ENCODE measurements at regions not wholly inside any gene's neighbourhood (a gene's known extent, or its start where the extent isn't known, plus 50 kb on each side); places are given as distances from the start of the nearest gene placed in this dataset.

DNA sequence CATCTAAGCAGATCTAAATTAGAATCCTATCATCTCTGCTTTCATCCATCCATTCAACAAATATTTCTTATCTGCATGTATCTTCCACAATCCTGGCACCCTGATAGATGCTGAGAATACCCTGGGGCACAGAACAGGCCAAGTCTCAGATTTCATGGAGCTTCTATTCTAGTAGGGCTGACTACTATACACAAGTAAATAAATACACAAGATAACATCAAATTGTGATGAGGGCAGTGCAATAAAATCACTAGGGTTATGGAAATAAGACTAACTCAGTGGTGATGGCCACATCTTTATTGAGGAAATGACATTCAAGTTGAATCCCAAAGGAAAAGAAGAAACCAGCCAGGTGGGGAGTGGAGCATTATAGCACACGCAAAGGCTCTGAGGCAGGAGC, 138.4 kb upstream of the GLRA1 start:
- no peak for TF ChIP-seq SUPT20H (IDR thresholded peaks at IDR 0.05; ENCODE audit: borderline replicate concordance, control insufficient read depth, low read depth, low read length)
- TF ChIP-seq ZNF217 (IDR thresholded peaks at IDR 0.05) = no peak
- TF ChIP-seq EP300 (IDR thresholded peaks at IDR 0.05; ENCODE audit: borderline replicate concordance in 1 of 2, control insufficient read depth in 1 of 2, low read depth in 2 of 2, low read length in 2 of 2) = no peak
- TF ChIP-seq CEBPB (IDR thresholded peaks at IDR 0.05; ENCODE audit: borderline replicate concordance in 1 of 2, low read depth in 2 of 2, low read length in 2 of 2) = no peak
- TF ChIP-seq GABPA (IDR thresholded peaks at IDR 0.05; ENCODE audit: low read depth) = no peak
